Gastrocnemius medialis (tissue), 4 donors: ENCODE measurements at regions not wholly inside any gene's neighbourhood (a gene's known extent, or its start where the extent isn't known, plus 50 kb on each side); places are given as distances from the start of the nearest gene placed in this dataset.

ENCODE experiments used
- CTCF ChIP-seq, 5 experiments: fragments of 450-650 bp in 3 of 5; fragments of 200-600 bp in 2 of 5; sonication (generic) in 2 of 5; IDR thresholded peaks in 4 of 5; conservative IDR thresholded peaks in 1 of 5; 1 replicate in 4 of 5; 2 replicates in 1 of 5; pipeline ENCODE4 v1.5.1; 2016 to 2019; ENCODE audit warnings: antibody characterized with exemption in 5 of 5, mild to moderate bottlenecking in 3 of 5, moderate library complexity in 3 of 5
- POLR2A ChIP-seq, 2 donors: fragments of 450-650 bp; IDR thresholded peaks; one replicate each; pipeline ENCODE4 v1.6.1; 2017; ENCODE audit warnings: antibody characterized with exemption in 2 of 2, mild to moderate bottlenecking in 2 of 2, moderate library complexity in 2 of 2

- TF ChIP-seq CTCF (IDR thresholded peaks at IDR 0.05 in 4 of 5, conservative IDR thresholded peaks at IDR 0.05 in 1 of 5) (no peak), POLR2A (IDR thresholded peaks at IDR 0.05) (no peak)
Measured at GRCh38 chr13:73602295-73602694, 531.9 kb downstream of the KLF12 start.
